SK-N-MC (cell line): ENCODE measurements at regions not wholly inside any gene's neighbourhood (a gene's known extent, or its start where the extent isn't known, plus 50 kb on each side); places are given as distances from the start of the nearest gene placed in this dataset.

Experiments
- EZH2 ChIP-seq: fragments of 200-600 bp; sonication (generic); IDR thresholded peaks from one replicate; pipeline ENCODE4 v1.6.1; 2017; ENCODE audit warnings: antibody characterized with exemption
- FOXP2 ChIP-seq: optimal IDR thresholded peaks from 2 replicates; pipeline ENCODE3; 2011; ENCODE audit warnings: mild to moderate bottlenecking, moderate library complexity; ENCODE audit not compliant: insufficient read depth; ENCODE audit errors: extremely low read length, control extremely low read depth
- POLR2AphosphoS5 ChIP-seq: IDR thresholded peaks from 2 replicates; pipeline ENCODE4 v1.6.1; 2012; ENCODE audit warnings: mild to moderate bottlenecking, low read depth, low read length, borderline replicate concordance

DNA sequence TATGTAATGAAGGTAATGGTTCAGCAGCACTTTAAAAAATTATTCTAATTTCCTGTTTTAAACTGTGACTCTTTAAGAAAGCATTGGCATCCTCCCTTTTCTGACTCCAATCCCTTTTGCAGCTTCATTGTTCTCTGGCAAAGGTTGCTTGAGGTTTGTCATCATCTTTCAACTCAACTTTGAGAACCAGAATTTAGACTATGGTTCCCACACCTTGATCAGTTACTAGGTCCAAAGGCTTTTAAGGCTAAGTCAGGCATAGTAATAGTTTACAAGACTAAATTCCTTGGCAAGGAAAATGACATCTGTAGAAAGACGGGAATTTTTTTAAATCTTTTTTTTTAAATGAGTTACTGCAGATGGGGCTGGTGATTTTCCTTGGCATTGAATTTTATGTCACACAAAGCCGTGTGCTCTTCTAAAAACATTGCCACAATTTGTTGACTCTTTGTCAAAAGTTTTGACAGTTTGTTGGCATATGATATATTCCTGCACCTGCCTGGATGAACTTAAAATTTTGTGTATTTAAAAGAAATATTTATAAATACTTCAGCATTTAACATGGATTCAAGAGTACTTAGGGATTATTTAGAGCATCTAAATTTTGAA is 451.0 kb downstream of the MEIS1 start:
- TF ChIP-seq EZH2 (no peak), POLR2AphosphoS5 (no peak), FOXP2 (no peak)
